Activated effector memory CD4-positive, alpha-beta T cell treated with anti-CD3 and anti-CD28 coated beads, Interleukin-2, amount 50 U/mL, for 16 hours (primary cell): ENCODE measurements at regions not wholly inside any gene's neighbourhood (a gene's known extent, or its start where the extent isn't known, plus 50 kb on each side); places are given as distances from the start of the nearest gene placed in this dataset.
"Not testable (repeated sequence)": the region's sequence is repeated elsewhere in the genome, so short reads cannot be mapped to it uniquely, and the experiment has no call there.

Experiments
- DNase-seq: peaks from one replicate; pipeline ENCODE4 v3.0.0-alpha.2; 2020

- DNase-seq = no peak
Measured at GRCh38 chr10:55892276-55892675, 468.8 kb downstream of the ZWINT start.

DNA sequence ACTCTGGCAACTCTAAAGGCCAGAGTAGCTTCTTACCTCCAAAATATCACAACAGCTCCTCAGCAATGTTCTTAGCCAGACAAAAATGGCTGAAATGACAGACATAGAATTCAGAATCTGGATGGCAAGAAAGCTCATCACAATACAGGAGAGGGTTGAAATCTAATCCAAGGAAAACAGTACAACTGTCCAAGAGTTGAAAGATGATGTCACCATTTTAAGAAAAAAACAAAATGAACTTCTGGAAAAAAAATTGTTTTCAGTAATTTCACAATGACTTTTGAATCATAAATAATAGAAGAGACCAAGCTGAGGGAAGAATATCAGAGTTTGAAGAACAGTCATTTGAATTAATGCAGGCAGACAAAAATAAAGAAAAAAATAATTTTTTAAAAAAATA, 479.5 kb downstream of the ZWINT start:
- no peak for DNase-seq

GRCh38 chr10:55873485-55873884, 487.6 kb downstream of the ZWINT start:
- no peak for DNase-seq

DNA sequence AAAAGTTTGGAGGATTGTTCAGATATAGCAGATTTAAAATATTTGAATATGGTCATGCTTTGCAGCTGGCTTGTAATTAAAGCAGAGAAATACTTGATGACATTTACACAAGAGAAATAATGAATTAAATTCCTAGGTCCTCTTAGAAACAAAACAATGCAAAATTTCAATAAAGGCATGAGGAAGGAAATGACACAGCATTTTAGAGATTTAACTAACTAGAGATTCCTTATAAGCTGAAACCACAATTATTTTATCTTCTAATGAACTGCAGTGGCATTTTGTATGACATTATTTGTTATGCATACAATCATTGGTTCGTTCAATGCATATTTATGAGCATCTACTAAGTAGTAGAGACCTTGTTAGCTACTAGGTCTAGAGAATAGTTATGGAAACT, 490.9 kb downstream of the ZWINT start:
- DNase-seq = no peak

GRCh38 chr10:55867848-55868247, 493.2 kb downstream of the ZWINT start:
- no peak for DNase-seq

- no peak for DNase-seq
Measured at GRCh38 chr10:55858730-55859129, 502.3 kb downstream of the ZWINT start.

GRCh38 chr10:55852900-55853299, 508.2 kb downstream of the ZWINT start:
- DNase-seq = no peak

GRCh38 chr10:55837273-55837672, 523.8 kb downstream of the ZWINT start:
- DNase-seq = no peak

DNA sequence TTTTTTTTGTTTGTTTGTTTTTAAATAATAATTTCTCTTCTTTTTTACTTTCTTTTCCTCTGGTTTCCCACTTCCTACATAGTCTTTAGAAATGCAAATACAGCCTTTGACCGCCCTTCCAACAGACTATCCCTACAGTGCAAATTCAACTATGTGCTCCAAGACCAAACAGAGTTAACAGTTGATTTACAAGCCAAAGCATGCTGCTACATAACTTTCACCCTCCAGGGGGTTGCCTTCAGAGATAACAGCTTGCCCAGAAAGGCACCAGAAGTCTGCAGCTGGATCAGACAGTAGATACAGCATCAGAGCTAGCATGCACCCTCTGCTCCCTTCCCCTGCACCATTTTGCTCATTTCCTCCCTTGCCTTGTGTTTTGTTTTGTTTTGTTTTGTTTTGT, 539.0 kb downstream of the ZWINT start:
- DNase-seq = no peak

- no peak for DNase-seq
Measured at GRCh38 chr10:55820478-55820877, 540.6 kb downstream of the ZWINT start.

DNA sequence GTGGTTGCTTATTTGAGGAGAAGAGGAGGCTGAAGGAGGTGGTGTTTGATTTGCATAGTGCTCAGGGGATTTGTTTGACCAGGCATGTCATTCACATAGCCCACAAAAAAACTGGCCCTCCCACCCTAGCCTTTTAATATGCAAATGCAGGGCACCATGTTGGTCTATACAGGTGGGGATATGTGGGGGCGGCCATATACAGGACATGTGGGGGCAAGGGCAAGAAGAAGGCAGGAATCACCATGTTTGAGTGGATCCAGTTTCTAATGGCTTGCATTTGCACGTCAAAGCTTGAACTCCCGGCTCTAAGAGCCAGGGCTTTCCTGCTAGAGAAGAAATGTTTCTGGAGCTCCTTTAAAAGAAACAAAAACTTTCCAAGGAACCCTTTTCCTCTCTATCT, 541.0 kb downstream of the ZWINT start:
- no peak for DNase-seq

GRCh38 chr10:55813451-55814170, 547.4 kb downstream of the ZWINT start:
- no peak for DNase-seq

GRCh38 chr10:55803055-55803454, 558.0 kb downstream of the ZWINT start:
- DNase-seq = no peak

GRCh38 chr10:55801353-55801661, 559.8 kb downstream of the ZWINT start:
- DNase-seq = no peak

DNA sequence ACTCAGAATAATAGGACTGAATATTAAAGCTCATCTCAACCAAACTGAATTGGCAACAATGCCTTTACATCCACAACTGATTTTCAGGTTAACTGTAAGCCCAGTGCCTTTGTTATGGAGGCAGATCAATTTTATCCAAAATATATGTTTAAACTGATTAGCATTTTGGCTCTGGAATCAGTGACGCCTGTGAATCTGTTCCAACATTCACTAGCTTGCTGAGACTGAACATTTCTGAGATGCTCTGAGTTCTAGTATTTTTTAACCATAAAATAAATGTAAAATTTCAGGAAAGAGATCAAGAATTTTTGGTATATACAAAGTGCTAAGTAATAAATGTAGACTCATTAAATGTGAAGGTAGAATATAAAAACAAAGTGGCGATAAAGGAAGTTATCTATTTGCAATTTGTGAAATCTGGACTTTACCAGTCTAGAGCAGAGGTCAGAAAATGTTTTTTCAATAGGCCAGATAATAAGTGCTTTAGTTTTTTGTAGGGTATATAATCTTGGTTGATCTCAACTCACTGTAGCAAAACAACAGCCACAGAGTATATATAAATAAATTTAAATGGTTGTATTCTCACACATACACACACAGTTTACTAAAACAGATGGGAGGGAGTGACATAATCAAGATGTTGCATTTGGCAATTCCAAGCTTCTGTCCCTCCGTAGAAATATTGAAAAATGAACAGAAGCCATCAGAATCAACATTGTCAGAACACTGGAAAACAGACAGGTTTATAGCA, 560.3 kb downstream of the ZWINT start:
- DNase-seq = no peak

GRCh38 chr10:55793024-55793423, 568.0 kb downstream of the ZWINT start:
- DNase-seq = no peak

GRCh38 chr10:55790276-55790675, 570.8 kb downstream of the ZWINT start:
- DNase-seq = not testable (repeated sequence)

GRCh38 chr10:55786461-55787050, 574.5 kb downstream of the ZWINT start:
- no peak for DNase-seq

DNA sequence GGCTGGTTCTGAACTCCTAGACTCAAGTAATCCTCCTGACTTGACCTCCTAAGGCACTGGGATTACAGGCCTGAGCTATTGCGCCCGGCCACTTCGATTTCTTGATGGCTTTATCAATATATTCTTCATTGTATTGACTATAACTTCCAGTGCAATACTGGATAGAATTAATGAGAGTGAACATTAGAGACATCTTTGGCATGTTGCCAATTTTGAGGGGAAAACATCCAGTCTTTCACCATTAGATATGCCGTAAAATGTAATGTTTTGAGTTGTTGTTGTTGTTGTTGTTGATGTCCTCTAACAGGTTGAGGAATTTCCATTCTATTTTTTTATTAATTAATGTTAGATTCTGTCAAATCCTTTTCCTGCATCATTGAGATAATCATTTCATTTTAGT, 578.9 kb downstream of the ZWINT start:
- no peak for DNase-seq

DNA sequence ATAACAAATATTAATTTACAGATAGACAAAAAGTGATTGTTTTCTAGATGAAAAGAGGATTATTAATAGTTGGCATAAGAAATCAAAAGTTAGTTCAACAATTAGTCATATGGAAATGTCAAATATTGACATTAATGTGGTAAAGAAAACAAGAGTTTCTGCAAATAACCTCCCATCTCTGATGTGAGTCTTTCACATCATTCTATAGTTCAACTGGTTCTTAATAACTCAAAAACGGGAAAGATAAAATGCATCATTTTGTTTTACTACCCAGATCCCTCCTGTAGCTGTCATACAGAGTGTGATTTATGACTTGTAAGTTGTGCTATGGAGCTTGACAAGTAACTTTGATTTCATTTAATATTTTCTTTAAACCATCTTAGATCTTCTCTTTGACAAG, 594.8 kb downstream of the ZWINT start:
- no peak for DNase-seq

DNA sequence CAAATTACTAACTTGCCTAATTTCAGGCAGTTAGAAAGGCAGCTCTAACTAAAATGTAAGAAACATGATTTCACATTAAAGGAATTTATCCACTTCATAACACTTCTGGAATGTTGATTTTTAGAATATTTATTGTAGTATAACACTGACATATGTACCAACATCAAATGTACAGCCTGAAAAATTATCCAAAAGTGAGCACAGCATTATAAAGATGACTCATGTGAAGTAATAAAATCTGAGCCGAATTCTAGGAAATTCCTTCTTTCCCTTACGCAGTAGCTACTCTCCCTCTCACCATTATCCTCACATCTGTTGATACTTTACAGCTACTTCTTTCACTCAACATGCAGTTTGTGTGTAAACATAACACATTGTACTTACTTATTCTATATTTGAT, 610.6 kb downstream of the ZWINT start:
- DNase-seq = no peak

DNA sequence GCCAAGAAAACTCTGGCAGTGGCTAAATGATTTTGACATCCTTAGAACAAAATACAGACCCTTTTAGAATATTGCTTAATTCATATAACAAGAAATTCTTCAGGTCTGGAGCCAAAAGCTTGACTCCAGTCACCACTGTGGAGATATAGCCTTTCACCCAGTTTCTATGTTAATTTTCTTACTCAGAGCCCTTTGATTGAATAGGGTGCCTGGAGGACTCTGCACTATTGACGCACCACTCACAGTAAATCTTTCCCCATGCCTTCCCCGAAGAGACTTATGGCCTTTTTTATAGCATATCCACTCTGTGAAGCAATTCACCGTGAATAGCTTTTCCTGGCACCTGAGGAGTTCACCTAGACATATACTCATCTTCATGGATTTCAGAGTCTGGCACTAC, 613.8 kb downstream of the ZWINT start:
- DNase-seq = no peak

DNA sequence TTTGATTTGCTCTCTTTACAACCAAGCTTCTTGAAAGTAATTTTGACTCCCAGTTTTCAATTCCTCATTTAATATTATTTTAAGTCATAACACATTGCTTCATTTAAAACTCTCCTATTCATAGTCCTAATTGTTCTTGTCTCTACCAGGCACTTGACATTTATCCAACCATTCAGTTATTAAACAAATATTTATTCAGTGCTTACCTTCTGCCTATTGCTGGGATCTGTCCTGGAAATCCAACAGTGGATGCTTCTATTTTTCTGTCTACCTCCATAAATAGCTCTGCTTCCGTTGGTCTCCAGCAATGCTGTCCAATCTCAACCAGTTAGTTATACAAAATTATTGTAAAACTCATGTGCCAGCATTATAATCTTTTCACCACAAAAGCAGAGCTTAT, 615.1 kb downstream of the ZWINT start:
- DNase-seq = no peak

- no peak for DNase-seq
Measured at GRCh38 chr10:55742487-55742886, 618.6 kb downstream of the ZWINT start.

- DNase-seq = not testable (repeated sequence)
Measured at GRCh38 chr10:55740767-55741166, 620.3 kb downstream of the ZWINT start.
